ENCODE measurements at regions not wholly inside any gene's neighbourhood (a gene's known extent, or its start where the extent isn't known, plus 50 kb on each side); places are given as distances from the start of the nearest gene placed in this dataset.
"Not testable (repeated sequence)": the region's sequence is repeated elsewhere in the genome, so short reads cannot be mapped to it uniquely, and the experiment has no call there.

DNA sequence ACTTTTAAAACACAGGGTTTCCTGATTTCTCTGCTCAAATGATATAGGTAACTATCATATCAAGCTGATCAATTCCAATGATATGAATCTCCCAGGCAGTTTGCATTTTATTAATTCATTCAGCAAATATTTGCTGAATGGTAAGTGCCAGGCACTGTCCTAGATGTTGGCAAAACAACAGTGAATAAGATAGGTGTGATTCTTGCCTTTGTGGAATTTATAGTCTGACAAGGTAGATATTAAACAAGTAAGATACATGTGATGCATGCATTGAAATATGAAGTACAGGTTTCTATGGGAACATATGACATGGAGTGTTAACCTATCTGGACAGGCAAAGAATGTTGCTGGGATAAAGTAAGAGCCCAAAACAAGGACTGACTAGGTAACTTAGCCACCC is 231.8 kb upstream of the DAB2 start:
- Histone ChIP-seq H3K9me3 (no peaks in the 10 kb centered on the region), H3K4me3 (no peak overlapping the region), H3K4me1 (no peaks in the 10 kb centered on the region), H3K36me3 (no peaks in the 10 kb centered on the region), H3K27me3 (no peaks in the 10 kb centered on the region), H3K27ac (no peak overlapping the region)
- TF ChIP-seq POLR2AphosphoS5 (IDR thresholded peaks at IDR 0.05) = no peak
- TF ChIP-seq POLR2A (IDR thresholded peaks at IDR 0.05) = no peak
- no peak for TF ChIP-seq EP300 (IDR thresholded peaks at IDR 0.05)
- TF ChIP-seq, protein P1, sequence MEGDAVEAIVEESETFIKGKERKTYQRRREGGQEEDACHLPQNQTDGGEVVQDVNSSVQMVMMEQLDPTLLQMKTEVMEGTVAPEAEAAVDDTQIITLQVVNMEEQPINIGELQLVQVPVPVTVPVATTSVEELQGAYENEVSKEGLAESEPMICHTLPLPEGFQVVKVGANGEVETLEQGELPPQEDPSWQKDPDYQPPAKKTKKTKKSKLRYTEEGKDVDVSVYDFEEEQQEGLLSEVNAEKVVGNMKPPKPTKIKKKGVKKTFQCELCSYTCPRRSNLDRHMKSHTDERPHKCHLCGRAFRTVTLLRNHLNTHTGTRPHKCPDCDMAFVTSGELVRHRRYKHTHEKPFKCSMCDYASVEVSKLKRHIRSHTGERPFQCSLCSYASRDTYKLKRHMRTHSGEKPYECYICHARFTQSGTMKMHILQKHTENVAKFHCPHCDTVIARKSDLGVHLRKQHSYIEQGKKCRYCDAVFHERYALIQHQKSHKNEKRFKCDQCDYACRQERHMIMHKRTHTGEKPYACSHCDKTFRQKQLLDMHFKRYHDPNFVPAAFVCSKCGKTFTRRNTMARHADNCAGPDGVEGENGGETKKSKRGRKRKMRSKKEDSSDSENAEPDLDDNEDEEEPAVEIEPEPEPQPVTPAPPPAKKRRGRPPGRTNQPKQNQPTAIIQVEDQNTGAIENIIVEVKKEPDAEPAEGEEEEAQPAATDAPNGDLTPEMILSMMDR (IDR thresholded peaks at IDR 0.05) = no peak
- DNase-seq (ENCODE audit: low spot score in 2 of 2) = no peak

DNA sequence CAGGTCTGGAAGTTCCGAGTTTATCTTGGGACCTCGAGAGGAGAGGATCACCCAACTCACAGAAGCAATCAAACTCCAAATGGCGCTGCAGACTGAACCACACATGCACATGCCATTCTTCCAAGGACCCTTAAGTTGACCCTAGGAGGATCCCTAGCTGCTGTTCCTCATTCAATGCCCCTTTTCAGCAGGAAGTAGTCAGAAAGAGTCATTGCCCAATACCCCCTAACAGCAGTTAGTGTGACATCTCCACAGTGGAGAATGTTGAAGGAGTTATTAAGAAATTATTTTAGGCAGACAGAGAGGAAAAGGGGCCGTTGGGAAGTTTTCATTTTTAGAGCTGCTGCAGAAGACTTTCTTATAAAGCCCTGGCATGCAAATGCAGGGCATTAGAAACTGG is 229.9 kb upstream of the DAB2 start:
- H3K9me3 ChIP-seq = no peaks in the 10 kb centered on the region
- no peaks in the 10 kb centered on the region for H3K36me3 ChIP-seq
- H3K4me1 ChIP-seq = no peaks in the 10 kb centered on the region
- no peak for DNase-seq (ENCODE audit: low spot score in 2 of 2)
- no peaks in the 10 kb centered on the region for H3K27me3 ChIP-seq
- TF ChIP-seq, protein P1 (IDR thresholded peaks at IDR 0.05) = no peak
- TF ChIP-seq POLR2A (IDR thresholded peaks at IDR 0.05) (no peak), EP300 (IDR thresholded peaks at IDR 0.05) (no peak), POLR2AphosphoS5 (IDR thresholded peaks at IDR 0.05) (no peak)
- no peak overlapping the region for H3K4me3 ChIP-seq
- no peak overlapping the region for H3K27ac ChIP-seq
- WGBS = 91% methylated on average over 4 of the region's 4 CpGs

DNA sequence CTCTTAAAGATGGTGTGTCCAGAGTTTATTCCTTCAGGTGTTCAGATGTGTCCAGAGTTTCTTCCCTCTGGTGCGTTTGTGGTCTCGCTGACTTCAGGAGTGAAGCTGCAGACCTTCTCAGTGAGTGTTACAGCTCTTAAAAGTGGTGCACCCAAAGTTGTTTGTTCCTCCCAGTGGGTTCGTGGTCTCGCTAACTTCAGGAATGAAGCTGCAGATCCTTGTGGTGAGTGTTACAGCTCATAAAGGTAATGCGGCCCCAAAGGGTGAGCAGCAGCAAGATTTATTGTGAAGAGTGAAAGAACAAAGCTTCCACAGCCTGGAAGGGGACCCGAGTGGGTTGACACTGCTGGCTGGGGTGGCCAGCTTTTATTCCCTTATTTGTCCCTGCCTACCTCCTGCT is 227.7 kb upstream of the DAB2 start:
- 90% methylated on average over 6 of the region's 6 CpGs for WGBS
- H3K27ac ChIP-seq; H3K36me3 ChIP-seq; DNase-seq (ENCODE audit: low spot score in 2 of 2); H3K4me1 ChIP-seq; H3K27me3 ChIP-seq; H3K9me3 ChIP-seq; H3K4me3 ChIP-seq: not testable (repeated sequence)

DNA sequence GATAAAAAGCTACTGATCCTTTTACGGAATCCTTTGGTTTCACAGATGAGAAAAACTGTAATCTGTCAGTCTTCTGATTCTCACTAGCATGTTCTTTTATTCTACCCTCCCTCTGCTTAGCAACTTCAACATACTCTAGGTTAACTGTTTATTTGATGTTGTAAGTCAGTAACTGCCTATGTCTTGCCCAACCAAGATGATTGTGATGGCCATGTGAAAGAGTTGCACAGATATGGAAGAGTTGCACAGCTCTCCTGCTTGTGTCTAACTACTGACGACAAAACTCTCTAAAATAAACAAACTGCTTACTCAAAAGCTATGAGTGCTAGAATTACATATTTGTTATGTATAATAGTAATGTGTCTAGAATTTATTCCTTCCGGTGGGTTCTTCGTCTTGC is 227.3 kb upstream of the DAB2 start:
- TF ChIP-seq POLR2AphosphoS5 (IDR thresholded peaks at IDR 0.05) (no peak), POLR2A (IDR thresholded peaks at IDR 0.05) (no peak), EP300 (IDR thresholded peaks at IDR 0.05) (no peak)
- TF ChIP-seq, protein P1 (IDR thresholded peaks at IDR 0.05) = no peak
- Histone ChIP-seq H3K4me3 (no peak overlapping the region), H3K27ac (no peak overlapping the region), H3K4me1 (no peaks in the 10 kb centered on the region), H3K27me3 (no peaks in the 10 kb centered on the region), H3K9me3 (no peaks in the 10 kb centered on the region), H3K36me3 (no peaks in the 10 kb centered on the region)
- WGBS = 83% methylated on average over 4 of the region's 4 CpGs
- DNase-seq (ENCODE audit: low spot score in 2 of 2) = no peak

DNA sequence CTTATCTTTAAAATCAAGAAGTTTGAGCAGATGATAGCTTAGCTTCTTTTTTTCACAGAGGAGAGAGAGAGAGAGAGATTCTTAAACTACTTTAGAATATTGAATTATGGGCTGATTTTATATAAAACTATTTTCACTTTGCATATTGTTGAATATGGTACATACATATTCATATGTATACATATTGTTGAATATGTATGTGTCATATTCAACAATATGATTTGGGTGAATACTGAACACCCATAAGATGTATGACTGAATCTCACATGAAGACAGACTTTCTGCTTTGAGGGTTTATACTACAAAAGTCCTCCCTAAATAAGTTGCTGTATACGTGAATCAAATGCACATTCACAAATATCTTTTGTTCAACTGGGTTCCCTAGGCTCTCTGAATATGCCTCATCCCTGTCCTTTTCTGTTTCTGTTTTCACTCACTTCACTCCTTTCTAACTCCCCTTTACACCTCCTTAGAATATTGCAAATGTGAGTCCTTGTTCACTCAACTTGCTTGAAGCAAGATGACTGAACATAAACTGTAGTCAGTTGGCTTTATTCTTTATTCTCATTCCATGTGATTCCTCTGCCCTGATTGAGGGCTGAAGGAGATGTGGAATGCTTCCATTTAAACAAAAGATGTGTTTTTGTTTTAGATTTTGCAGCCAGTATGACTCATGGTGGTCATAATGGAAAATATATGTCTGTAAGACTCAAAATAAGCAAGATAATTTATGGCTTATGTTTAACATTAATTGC is 225.4 kb upstream of the DAB2 start:
- Histone ChIP-seq H3K4me1 (no peaks in the 10 kb centered on the region), H3K27ac (no peak overlapping the region), H3K27me3 (no peaks in the 10 kb centered on the region), H3K9me3 (no peaks in the 10 kb centered on the region), H3K36me3 (no peaks in the 10 kb centered on the region), H3K4me3 (no peak overlapping the region)
- no peak for DNase-seq (ENCODE audit: low spot score in 2 of 2)
- TF ChIP-seq POLR2A (IDR thresholded peaks at IDR 0.05) (no peak), EP300 (IDR thresholded peaks at IDR 0.05) (no peak), POLR2AphosphoS5 (IDR thresholded peaks at IDR 0.05) (no peak)
- TF ChIP-seq, protein P1 (IDR thresholded peaks at IDR 0.05) = no peak
- WGBS = 71% methylated on average over 1 of the region's 1 CpG

DNA sequence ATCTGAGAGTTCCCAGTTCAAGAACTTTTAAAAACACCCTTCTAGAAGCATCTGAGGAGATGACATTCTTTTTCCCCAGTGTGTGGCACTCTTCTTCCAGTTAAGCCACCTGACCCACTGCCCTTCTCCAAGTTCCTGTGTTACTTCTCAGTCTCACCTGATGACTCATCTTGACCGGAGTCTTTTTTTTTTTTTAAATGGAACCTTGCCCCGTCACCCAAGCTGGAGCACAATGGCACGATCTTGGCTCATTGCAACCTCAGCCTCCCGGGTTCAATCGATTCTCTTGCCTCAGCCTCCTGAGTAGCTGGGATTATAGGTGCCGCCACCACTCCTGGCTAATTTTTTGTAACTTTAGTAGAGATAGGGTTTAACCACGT is 224.1 kb upstream of the DAB2 start:
- 82% methylated on average over 7 of the region's 7 CpGs for WGBS
- H3K27ac ChIP-seq = no peak overlapping the region
- H3K27me3 ChIP-seq = no peaks in the 10 kb centered on the region

More for the DNA sequence above, 224.1 kb upstream of the DAB2 start:
- Histone ChIP-seq H3K4me3 (no peak overlapping the region), H3K4me1 (no peaks in the 10 kb centered on the region), H3K36me3 (no peaks in the 10 kb centered on the region), H3K9me3 (no peaks in the 10 kb centered on the region)
- no peak for DNase-seq (ENCODE audit: low spot score in 2 of 2)
- TF ChIP-seq, protein P1 (IDR thresholded peaks at IDR 0.05) = no peak
- no peak for TF ChIP-seq POLR2A (IDR thresholded peaks at IDR 0.05)
- no peak for TF ChIP-seq EP300 (IDR thresholded peaks at IDR 0.05)
- TF ChIP-seq POLR2AphosphoS5 (IDR thresholded peaks at IDR 0.05) = no peak
